HL-60 (cell line): ENCODE measurements at regions not wholly inside any gene's neighbourhood (a gene's known extent, or its start where the extent isn't known, plus 50 kb on each side); places are given as distances from the start of the nearest gene placed in this dataset.

ENCODE experiments used
- DNase-seq, 2 experiments: peaks; one replicate each; pipeline ENCODE4 v3.0.0-alpha.2; 2010 to 2020; ENCODE audit warnings: low read depth in 1 of 2, low spot score in 1 of 2
- H3K27ac ChIP-seq: fragments of 250-450 bp; sonication (Bioruptor Pico); replicated peaks from 2 replicates; pipeline ENCODE4 v1.5.1; 2020; ENCODE audit warnings: mild to moderate bottlenecking, moderate library complexity
- H3K27me3 ChIP-seq: fragments of 250-450 bp; sonication (Bioruptor Pico); 2 replicates; pipeline ENCODE4 v1.5.1; 2021; ENCODE audit warnings: mild to moderate bottlenecking, moderate library complexity; ENCODE audit not compliant: insufficient read depth, poor library complexity, severe bottlenecking
- H3K4me3 ChIP-seq: replicated peaks from 2 replicates; pipeline ENCODE4 v1.5.1; 2011; ENCODE audit warnings: mild to moderate bottlenecking, control low read depth, low read length; ENCODE audit not compliant: insufficient read depth
- GABPA ChIP-seq: IDR thresholded peaks from 2 replicates; pipeline ENCODE4 v1.6.1; 2012; ENCODE audit warnings: low read depth
- POLR2AphosphoS5 ChIP-seq: IDR thresholded peaks from 2 replicates; pipeline ENCODE4 v1.6.1; 2012; ENCODE audit warnings: low read depth
- REST ChIP-seq: IDR thresholded peaks from 2 replicates; pipeline ENCODE4 v1.6.1; 2012; ENCODE audit warnings: low read depth; ENCODE audit not compliant: insufficient replicate concordance
- SPI1 ChIP-seq: IDR thresholded peaks from 2 replicates; pipeline ENCODE4 v1.6.1; 2012; ENCODE audit warnings: low read depth, mild to moderate bottlenecking, borderline replicate concordance
- TF ChIP-seq, protein P1 (sequence below): IDR thresholded peaks from one replicate; pipeline ENCODE4 v1.5.1; 2011; ENCODE audit warnings: low read length, control low read depth, inconsistent platforms; ENCODE audit not compliant: insufficient read depth

DNA sequence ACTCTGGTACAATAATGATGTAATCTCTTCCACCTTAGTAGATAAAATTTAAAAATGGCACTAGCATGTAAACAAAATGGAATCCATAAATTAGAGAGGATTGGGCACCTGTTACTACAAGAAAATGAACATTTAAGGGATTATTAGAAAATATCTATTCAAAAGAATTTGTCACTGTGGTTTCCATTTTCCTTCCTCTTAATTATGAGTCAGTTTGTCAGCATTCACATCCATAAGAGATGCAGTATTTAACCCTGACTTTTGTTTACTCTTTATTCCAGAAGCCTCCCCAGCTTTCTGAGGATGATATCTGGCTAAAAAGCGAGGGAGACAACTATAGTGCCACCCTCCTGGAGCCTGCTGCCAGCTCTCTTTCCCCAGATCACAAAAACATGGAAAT lies 72.1 kb downstream of the C9orf152 start:
- no peaks in the 10 kb centered on the region for H3K27me3 ChIP-seq
- H3K27ac ChIP-seq, result no peak overlapping the region
- no peak overlapping the region for H3K4me3 ChIP-seq
- TF ChIP-seq SPI1, result no peak
- no peak for TF ChIP-seq POLR2AphosphoS5
- TF ChIP-seq, protein P1, sequence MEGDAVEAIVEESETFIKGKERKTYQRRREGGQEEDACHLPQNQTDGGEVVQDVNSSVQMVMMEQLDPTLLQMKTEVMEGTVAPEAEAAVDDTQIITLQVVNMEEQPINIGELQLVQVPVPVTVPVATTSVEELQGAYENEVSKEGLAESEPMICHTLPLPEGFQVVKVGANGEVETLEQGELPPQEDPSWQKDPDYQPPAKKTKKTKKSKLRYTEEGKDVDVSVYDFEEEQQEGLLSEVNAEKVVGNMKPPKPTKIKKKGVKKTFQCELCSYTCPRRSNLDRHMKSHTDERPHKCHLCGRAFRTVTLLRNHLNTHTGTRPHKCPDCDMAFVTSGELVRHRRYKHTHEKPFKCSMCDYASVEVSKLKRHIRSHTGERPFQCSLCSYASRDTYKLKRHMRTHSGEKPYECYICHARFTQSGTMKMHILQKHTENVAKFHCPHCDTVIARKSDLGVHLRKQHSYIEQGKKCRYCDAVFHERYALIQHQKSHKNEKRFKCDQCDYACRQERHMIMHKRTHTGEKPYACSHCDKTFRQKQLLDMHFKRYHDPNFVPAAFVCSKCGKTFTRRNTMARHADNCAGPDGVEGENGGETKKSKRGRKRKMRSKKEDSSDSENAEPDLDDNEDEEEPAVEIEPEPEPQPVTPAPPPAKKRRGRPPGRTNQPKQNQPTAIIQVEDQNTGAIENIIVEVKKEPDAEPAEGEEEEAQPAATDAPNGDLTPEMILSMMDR, result no peak
- TF ChIP-seq GABPA, result no peak
- no peak for TF ChIP-seq REST
- no peak for DNase-seq

- no peak overlapping the region for H3K4me3 ChIP-seq
- H3K27me3 ChIP-seq, result no peaks in the 10 kb centered on the region
- no peak overlapping the region for H3K27ac ChIP-seq
- TF ChIP-seq GABPA (no peak), POLR2AphosphoS5 (no peak), SPI1 (no peak), REST (no peak)
- TF ChIP-seq, protein P1, result no peak
- DNase-seq, result no peak
Observed at GRCh38 chr9:110136802-110137201, 71.2 kb downstream of the C9orf152 start.

GRCh38 chr9:110140276-110140675 lies 67.7 kb downstream of the C9orf152 start:
- no peak for DNase-seq
- Histone ChIP-seq H3K27me3 (no peaks in the 10 kb centered on the region), H3K27ac (no peak overlapping the region), H3K4me3 (no peak overlapping the region)
- TF ChIP-seq, protein P1, result no peak
- no peak for TF ChIP-seq POLR2AphosphoS5
- TF ChIP-seq SPI1, result no peak
- TF ChIP-seq GABPA, result no peak
- no peak for TF ChIP-seq REST
